HG03060 (cell line): ENCODE measurements at regions not wholly inside any gene's neighbourhood (a gene's known extent, or its start where the extent isn't known, plus 50 kb on each side); places are given as distances from the start of the nearest gene placed in this dataset.

ENCODE experiments used
- ATAC-seq: cut with Tn5 transposase; IDR thresholded peaks from one replicate; pipeline ENCODE4 v1.9.1; 2021; ENCODE audit warnings: low read depth, moderate number of reproducible peaks; ENCODE audit not compliant: unreplicated experiment

DNA sequence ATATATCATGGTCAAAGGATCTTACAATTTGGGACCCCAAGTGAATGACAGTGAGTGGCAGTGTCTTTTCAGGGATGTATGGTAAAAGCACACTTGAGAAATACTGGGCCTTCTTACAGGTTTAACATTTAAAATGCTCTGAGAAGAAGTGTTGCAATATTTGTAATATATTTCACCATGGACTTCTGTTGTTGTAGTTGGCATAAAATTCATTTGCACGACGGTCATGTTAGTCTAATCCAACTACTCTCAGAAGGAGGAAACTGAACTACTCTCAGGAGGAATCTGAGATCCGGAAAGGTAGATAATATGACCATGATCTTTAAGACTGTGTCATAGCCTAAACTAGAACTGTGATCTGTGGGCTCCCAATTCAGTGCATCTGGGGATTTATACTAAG, 700.1 kb downstream of the HDGFL1 start:
- ATAC-seq, result no peak

DNA sequence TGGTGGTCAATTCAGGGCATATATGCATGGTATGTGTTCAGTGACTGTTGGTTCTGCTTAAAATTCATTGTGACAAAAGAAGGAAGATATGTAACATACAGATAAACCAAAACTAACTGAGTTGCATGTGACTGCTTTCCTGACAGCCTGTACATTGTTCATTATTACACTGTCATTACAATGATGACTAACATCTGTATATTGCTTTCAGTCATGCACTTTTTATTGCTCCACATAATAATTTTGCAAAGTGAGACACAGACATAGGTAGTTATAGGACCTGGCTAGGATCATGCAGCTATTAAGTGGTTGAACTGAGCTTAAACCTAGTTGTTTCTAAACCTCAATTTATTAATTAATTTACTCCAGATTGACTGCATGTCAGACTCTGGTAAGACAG, 703.2 kb downstream of the HDGFL1 start:
- ATAC-seq, result no peak

DNA sequence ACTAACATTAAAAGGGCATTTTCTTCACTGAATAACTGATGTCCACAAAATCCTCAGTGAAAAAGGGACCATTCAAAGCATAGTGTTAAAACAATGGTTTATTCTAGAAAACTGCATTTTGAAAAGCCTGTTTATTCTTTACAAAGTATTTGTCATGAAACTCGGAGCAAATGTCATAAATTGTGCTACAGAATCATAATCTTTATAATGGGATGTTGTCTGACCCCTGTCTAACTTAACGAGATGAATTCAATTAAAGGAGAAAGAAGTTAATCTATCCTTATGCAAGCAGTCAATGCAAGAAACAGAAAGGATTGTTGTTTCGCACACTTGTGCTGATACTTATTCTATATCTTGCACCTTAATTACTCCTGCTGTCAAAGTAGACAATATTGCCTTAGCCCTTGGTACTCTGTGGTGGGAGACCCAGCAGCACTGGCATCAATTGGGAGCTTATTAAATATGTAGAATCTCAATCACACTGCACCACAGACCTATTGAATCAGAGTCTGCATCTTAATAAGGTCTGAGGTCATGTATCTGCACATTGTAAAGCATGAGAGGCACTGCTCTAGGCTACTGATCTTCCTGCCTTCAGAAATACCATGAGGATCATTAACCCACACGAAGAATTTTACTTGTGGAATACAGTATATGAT, 708.3 kb downstream of the HDGFL1 start:
- ATAC-seq, result no peak

DNA sequence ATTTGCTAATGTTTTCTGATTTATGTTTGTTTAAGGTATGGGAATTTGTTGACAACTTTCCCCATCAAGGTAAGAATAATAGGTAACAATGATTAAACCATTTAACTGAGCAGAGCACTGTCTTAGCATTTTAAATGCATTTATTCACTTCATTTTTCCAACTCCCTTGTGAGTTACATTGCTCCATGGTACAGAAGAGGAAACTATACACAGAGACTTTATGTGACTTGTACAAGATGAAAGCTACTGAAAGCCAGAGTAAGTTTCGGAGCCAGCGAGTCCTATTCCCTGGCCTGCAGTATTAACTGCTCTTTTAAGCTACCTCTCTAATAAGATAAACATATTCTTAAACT, 708.8 kb downstream of the HDGFL1 start:
- ATAC-seq, result no peak

DNA sequence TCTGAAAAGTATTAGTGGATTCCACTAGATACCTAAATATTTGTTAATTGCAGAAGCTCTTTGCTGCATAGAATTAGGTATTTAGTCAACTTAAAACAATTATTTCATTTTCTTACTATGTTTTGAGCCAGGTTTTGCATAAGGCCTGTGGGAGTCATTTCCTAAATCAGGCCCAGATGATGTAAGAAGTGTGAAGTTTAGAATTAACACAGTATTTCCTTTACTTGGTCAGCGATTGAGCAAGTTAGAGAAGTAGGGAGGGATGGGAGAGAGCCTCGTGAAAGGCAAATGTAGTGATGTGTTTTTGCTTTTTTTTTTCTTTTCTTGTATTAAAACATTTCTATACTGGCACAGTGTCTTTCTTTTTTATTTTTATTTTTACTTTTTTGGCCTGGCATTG, 711.1 kb downstream of the HDGFL1 start:
- no peak for ATAC-seq

DNA sequence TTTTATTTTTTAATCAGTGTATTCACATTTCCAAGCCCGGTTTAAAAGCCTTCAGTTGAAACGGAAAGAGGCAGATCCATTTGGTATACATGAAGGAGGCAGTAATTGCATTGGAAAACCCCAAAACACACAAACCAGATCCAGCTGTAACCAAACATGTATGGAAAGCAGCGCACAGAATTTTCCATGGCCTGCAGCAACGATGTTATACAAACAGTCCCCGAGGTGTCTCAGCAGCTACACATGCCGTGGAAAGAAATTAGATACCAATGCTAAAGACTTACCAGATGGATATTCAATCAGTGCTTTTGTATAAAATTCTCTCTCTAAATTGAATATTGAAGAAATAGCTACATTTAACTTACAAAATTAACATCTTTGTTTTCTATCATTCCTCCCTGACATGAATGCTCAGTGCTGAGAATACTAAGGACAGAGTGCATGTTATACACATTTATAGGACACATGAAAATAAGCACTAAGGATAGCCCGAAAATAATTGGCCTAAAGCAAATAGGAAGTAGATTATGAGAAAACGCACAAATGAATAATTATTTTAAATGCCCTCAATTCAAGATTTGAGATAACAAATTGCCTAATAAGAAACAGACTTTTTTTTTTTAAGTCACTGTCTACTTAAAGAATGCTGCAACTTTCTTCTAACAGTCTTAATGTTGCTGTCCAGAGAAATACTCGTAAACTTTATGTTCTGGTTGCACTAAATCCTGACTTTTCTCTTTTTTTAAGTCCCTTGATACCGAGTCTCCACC, 713.1 kb downstream of the HDGFL1 start:
- ATAC-seq, result no peak

DNA sequence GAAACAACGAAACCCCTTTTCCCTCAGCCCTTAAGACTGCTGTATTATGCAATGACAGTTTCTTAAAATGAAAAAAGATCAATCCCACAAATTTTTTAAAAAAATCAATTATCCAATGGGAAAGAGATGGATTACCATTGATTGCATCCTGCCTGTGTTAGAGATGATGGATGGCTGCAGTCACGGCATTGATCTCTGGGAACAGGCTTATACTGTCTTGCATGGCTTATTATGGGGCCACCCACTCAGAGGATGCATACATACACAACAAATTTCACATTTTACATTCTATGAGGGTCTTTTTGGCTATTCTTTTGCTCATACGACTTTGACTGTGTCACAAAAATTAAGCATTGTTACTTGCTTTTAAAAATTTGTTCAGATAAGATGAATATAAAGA, 724.3 kb downstream of the HDGFL1 start:
- ATAC-seq, result no peak

DNA sequence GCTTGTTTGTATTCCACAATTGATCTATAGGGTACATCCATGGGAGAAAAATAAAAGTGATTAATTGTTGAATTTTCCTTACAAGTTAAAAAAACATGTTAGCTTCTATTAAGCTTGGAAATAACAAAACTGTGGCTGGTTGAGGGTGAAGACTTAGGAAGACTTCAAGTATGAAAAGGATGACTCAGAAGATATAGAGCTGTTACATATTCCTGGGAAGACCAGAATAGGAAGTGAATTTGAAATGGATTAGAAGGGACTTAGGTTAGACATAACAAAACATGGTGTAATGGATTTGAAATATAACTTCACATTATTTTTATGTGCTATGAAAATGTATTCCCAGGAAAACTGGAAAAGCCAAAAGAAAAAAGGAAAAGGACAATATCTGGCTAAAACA, 732.2 kb downstream of the HDGFL1 start:
- ATAC-seq, result no peak

DNA sequence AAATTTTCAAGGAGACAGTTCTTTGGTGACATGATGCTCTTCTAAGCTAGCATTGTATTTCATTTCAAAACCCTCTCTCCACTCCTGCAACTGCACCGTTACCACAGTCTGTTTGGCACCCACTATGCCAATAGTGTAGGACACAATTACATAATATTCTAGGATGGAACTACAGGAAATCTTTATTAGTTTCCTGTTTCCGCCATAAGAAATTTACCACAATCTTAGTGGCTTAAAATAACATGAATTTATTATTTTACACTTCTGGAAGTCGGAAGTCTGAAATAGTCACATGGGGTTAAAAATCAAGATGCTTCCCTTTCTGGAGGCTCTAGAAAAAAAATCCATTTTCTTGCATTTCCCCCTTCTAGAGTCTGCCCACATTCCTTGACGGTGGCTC, 733.1 kb downstream of the HDGFL1 start:
- no peak for ATAC-seq

DNA sequence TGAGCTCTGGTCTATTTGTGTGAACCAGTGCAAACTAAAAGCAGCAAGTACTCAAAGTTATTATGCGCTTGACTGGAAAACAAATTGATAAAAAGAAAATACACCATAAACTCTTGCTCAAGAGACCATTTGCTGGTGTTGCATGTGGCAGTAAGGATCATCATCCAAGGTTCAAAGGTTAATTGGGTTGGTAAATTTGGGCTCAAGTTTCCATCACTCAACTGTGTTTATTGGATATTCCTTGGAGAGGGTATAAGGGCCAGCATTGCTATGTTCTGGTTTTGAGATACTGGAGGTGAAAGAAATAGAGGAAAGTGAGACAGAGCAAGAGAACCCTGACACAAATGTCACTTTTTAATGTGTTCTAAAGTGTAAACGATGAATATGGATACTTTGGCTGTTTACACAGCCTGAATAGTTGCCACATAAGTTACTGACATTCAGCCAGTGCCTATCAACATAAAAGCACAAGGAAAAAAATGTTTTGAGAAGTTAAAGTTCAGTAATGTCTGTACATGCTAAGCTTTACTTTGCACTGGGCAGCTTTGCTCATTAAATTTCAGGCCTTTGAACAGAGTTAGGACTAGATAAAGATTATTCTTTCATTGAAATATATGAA, 736.1 kb downstream of the HDGFL1 start:
- ATAC-seq, result no peak

DNA sequence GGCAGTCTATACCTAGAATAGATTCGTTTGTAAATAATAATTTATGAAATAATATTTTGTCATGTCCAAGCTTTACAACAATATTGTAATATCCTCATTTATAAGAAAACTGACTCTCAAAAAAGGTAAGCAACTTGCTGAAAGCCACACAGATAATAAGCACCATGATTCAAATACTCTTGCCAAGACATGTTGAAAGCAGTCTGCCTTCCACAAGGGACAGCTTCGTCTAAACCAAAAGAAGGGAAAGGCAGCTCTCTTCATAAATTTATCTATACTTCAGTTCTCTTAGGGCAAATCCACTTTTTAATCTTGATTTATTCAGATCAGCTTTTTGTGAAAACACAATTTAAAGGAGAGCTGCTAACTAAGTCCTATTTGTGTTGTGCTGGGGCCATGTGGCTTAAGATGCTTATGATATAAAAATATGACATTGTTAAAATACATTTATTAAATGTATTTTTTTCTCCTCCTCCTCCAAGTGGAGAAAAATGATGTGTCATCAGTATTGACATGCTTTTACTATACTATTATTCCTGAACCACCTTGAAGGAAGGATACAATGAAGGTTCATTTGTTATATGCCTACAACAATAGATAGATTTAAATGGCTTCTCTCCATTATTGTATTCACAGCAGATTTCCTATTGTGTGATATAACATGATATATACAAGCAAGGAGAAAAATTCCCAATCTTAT, 737.0 kb downstream of the HDGFL1 start:
- ATAC-seq, result no peak

DNA sequence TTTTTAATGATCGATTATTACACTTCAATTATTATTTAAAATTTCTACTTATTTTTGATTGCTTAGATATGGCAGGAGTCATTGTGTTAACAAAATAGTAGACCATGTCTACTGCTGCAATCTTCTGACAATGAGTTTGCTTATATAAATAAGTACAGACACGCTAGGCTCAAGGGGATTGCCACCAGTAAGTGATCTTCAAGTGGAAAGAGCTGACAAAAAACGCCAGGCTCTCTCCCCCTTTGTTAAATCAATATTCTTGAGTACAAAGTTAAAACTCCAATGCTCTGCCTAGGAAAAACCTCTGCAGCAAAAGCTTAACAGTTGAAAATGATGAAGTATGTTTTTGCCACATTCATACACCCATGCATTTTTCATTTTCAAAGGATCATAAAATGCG, 738.1 kb downstream of the HDGFL1 start:
- no peak for ATAC-seq

DNA sequence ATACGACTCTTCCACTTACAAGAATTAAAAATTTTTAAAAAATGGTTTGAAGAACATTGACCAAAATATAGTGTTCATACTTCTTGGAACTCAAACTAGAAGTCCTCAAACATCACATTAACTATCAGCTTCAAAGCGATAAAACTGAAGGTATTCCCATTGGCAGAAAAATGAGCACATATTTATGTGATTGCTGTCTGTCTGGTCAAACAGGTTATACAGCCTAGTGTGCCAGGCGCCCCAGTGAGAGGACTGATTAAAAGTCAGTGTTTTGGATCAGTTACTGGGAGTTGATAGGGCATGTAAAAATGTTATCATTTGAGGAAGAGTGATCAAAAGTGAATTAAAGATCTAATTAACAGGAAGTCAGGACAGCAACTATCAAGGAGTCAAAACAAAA, 738.8 kb downstream of the HDGFL1 start:
- no peak for ATAC-seq

DNA sequence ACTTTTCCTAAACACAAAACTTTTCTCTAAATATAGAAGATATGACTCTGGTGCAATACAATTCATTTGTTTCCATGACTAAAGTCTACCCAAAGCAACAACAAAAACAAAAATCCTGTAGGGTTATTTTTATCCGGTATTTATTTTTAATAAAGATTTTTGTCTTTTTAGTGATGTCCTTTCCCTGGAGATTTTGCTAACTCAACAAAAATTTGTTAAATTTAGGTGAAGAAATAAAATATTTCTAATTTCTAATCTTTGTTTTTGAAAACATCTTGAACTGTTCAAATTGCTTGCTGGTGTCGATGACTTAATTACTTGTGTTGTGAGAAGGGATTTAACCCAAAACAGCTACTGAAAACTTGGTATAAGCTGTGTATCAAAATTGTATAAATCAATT, 741.8 kb downstream of the HDGFL1 start:
- no peak for ATAC-seq

DNA sequence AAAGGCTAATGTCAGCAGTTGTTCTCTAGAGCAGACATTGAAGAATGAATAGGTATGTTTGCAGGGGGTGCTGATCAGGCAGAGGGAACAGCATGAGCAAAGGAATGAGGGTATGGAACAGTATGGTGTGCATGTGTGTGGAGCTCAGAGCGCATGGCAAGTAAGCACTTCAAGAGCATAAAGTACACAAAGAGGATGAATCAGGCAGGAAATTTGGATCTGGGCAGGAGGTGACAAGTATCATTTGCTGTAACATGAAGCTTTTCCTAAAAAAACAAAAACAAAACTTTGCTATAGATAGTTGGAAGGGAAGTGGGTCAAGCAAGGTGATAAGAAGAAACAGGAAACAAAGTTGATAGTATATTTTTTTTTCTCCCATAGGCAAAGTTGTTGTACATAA, 746.8 kb downstream of the HDGFL1 start:
- no peak for ATAC-seq

DNA sequence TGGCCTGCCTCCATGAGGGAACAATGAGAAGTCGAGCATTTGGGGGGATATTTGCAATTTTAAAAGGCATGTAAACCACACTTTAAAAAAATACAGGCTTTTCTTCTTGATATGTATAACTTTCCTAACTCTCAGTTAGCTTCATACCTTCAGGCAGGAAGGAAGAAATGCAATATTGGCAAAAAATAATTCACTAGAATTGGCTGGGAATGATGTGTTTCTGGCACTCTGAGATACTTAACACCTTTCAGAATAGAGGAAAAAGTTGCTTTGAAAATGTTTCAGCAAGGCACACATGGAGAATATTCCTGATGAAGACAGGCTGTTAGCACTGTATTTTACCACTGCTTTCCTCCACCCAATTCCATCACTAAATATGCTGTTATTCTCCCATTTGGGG, 747.6 kb downstream of the HDGFL1 start:
- ATAC-seq, result no peak

DNA sequence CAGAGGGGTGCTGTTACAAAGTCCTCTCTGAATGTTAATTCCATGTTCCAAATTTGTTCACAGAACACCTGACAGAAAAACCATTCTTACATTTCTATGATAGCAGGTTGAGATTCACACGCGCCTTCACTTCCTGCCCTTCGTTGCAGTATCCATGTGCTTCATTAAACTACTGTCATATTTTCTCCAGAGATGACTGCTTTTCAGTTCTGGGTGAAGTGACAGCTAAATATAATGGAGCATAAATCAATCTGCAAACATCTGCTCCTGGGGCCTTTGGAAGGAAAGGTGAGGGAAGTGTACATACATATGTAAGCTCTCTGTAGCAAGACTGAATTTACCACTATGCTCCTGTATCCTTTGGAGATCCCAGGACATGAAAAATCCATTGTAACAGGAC, 750.2 kb downstream of the HDGFL1 start:
- no peak for ATAC-seq

DNA sequence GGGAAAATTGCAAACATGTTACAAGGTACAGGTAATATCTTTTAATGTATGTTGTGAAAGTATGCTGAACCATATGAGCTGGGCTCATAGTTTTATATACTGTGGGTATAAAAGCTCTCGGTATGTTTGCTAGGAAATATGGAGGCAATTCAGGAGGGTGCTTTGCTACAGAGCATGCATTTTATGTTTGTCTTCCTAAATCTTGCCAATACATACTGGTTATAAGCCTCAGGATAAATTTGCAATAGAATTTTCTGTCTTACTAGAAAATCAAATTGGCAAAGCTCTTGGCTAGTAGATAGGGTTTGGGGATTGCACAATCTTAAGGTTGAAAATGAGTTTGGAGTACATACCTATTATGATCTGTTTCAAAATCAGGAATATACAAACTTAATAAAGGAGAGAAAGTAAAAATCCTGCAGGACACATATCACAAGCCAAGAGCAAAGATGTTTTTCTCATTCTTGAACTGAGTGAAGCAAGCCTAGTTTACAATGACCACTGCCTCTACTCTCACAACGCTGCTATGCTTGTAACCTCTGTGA, 751.2 kb downstream of the HDGFL1 start:
- ATAC-seq, result no peak

DNA sequence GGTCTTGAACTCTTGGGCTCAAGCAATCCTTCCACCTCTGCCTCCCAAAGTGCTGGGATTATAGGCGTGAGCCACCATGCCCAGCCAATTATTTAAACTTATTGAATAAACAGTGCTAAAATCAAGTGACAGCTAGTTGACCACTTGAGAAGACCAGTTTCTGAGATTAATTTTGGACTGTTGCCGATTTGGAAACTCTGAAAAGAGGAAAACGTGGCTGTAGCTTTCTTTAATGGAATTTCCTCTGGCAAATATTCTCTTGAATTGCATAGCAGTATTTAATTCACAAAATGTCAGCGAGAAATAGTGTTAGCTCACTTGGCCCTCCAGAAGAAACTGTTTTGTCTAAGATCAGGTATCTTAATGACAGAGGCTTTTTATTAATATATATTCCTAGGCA, 754.5 kb downstream of the HDGFL1 start:
- ATAC-seq, result no peak

DNA sequence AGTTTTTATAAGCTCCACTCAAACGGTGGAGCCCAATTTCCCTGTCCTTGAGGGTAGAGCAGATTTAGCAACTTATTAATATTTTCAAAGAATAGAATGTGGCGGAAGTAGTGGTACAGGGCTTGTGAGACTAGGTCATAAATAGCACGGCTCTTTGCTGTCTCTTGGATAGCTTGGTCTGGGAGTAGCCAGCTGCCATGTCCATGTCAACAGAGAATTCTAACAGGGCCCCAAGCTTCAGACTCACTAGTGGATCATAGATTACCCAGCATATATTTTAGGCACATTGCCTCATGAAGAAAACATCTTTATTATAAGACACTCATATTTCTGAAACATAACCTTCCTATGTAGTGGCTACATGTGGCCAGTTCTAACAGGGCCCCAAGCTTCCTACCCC, 755.7 kb downstream of the HDGFL1 start:
- no peak for ATAC-seq

DNA sequence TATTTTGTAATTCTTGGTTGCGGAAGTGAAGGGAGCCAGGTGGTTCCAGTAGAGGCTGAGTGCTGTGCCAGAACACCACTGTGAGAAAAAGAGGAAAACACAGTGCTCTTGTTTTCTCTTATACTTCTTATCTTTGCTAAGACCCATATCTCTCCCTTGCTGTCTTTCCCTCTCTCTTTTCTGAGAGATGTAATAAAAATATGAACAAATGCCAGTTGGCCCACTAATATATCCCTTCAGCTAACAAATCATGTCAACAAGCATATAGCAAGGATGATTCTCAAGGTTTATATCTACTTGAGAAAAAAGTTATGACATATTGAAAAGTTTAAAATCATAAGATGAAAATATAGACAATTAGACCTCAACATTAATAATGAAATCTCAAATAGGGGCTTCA, 758.3 kb downstream of the HDGFL1 start:
- ATAC-seq, result no peak
